ENCODE measurements at regions not wholly inside any gene's neighbourhood (a gene's known extent, or its start where the extent isn't known, plus 50 kb on each side); places are given as distances from the start of the nearest gene placed in this dataset.
"Not testable (repeated sequence)": the region's sequence is repeated elsewhere in the genome, so short reads cannot be mapped to it uniquely, and the experiment has no call there.

- no peak for DNase-seq
Observed at GRCh38 chr17:52505601-52506000, 347.1 kb upstream of the CA10 start.

- no peak for DNase-seq
Observed at GRCh38 chr17:52504081-52504480, 345.6 kb upstream of the CA10 start.

- no peak for DNase-seq
Observed at GRCh38 chr17:52495646-52496045, 337.1 kb upstream of the CA10 start.

- no peak for DNase-seq
Observed at GRCh38 chr17:52482271-52482670, 323.8 kb upstream of the CA10 start.

- DNase-seq, result no peak
Observed at GRCh38 chr17:52477824-52478699, 319.5 kb upstream of the CA10 start.

- DNase-seq, result no peak
Observed at GRCh38 chr17:52476638-52477313, 318.3 kb upstream of the CA10 start.

- DNase-seq, result no peak
Observed at GRCh38 chr17:52470553-52470952, 312.0 kb upstream of the CA10 start.

- no peak for DNase-seq
Observed at GRCh38 chr17:52465407-52465806, 306.9 kb upstream of the CA10 start.

GRCh38 chr17:52451294-52451861, 292.9 kb upstream of the CA10 start:
- no peak for DNase-seq

- DNase-seq, result no peak
Observed at GRCh38 chr17:52442350-52442749, 283.8 kb upstream of the CA10 start.

GRCh38 chr17:52420555-52421078, 262.1 kb upstream of the CA10 start:
- DNase-seq, result no peak

- no peak for DNase-seq
Observed at GRCh38 chr17:52419229-52419641, 260.7 kb upstream of the CA10 start.

- no peak for DNase-seq
Observed at GRCh38 chr17:52410781-52411180, 252.3 kb upstream of the CA10 start.

GRCh38 chr17:52409222-52409621, 250.7 kb upstream of the CA10 start:
- not testable (repeated sequence) for DNase-seq

- DNase-seq, result no peak
Observed at GRCh38 chr17:52395308-52395707, 236.8 kb upstream of the CA10 start.

- DNase-seq, result no peak
Observed at GRCh38 chr17:52390422-52390821, 231.9 kb upstream of the CA10 start.

GRCh38 chr17:52389632-52390031, 231.1 kb upstream of the CA10 start:
- DNase-seq, result no peak

GRCh38 chr17:52388941-52389340, 230.4 kb upstream of the CA10 start:
- no peak for DNase-seq

GRCh38 chr17:52384695-52385094, 226.2 kb upstream of the CA10 start:
- DNase-seq, result no peak

GRCh38 chr17:52383493-52384100, 225.1 kb upstream of the CA10 start:
- DNase-seq, result peak; percentile 2

GRCh38 chr17:52378860-52379259, 220.3 kb upstream of the CA10 start:
- no peak for DNase-seq

- DNase-seq, result no peak
Observed at GRCh38 chr17:52376137-52376536, 217.6 kb upstream of the CA10 start.

- DNase-seq, result no peak
Observed at GRCh38 chr17:52368886-52369285, 210.4 kb upstream of the CA10 start.

Data from EL (cell line).